Prostate gland (tissue), 2 donors: ENCODE measurements at regions not wholly inside any gene's neighbourhood (a gene's known extent, or its start where the extent isn't known, plus 50 kb on each side); places are given as distances from the start of the nearest gene placed in this dataset.

Experiments
- CTCF ChIP-seq, 4 experiments: fragments of 200-600 bp in 2 of 4; fragments of 450-650 bp in 2 of 4; sonication (generic) in 2 of 4; IDR thresholded peaks; 1 replicate in 3 of 4; 2 replicates in 1 of 4; pipeline ENCODE4 v1.5.1; 2016 to 2019; ENCODE audit warnings: antibody characterized with exemption in 4 of 4, mild to moderate bottlenecking in 2 of 4, moderate library complexity in 2 of 4
- POLR2A ChIP-seq: fragments of 450-650 bp; IDR thresholded peaks from one replicate; pipeline ENCODE4 v1.6.1; 2016; ENCODE audit warnings: antibody characterized with exemption, mild to moderate bottlenecking
- POLR2AphosphoS5 ChIP-seq: sonication (generic); formaldehyde crosslinking; IDR thresholded peaks from one replicate; pipeline ENCODE4 v1.6.1; 2017; ENCODE audit warnings: antibody characterized with exemption

- no peak for TF ChIP-seq CTCF (IDR thresholded peaks at IDR 0.05)
- no peak for TF ChIP-seq POLR2A
- no peak for TF ChIP-seq POLR2AphosphoS5
Observed at GRCh38 chr1:192914696-192915095, 105.9 kb downstream of the RGS2 start.
